Panc1 (cell line): ENCODE measurements at regions not wholly inside any gene's neighbourhood (a gene's known extent, or its start where the extent isn't known, plus 50 kb on each side); places are given as distances from the start of the nearest gene placed in this dataset.

ENCODE experiments used
- ATAC-seq: fragments of 200-7000 bp; cut with Tn5 transposase; 2 replicates; pipeline ENCODE4 v1.9.1; 2020; ENCODE audit warnings: mild to moderate bottlenecking, moderate library complexity
- BruUV-seq: library from RNA; stranded (reverse); fragments of 400-500 nt; replicated peaks from 2 replicates; lab custom pipeline; 2021; lab: Mats Ljungman, UMichigan
- CTCF ChIA-PET: fragments of 300-600 bp; sonication (Branson Sonifier 250); formaldehyde crosslinking; loops from one replicate; lab custom pipeline; 2022; ENCODE audit warnings: antibody characterized with exemption; lab: Charles Lee
- POLR2A ChIA-PET: fragments of 300-600 bp; sonication (Branson Sonifier 250); formaldehyde crosslinking; loops from one replicate; lab custom pipeline; 2022; ENCODE audit warnings: antibody characterized with exemption; lab: Charles Lee
- DNase-seq: peaks from one replicate; pipeline ENCODE4 v3.0.0-alpha.2; 2010; ENCODE audit warnings: low read depth, low spot score
- H3K27ac ChIP-seq: 2 replicates; pipeline ENCODE4 v1.5.1; 2011; ENCODE audit warnings: mild to moderate bottlenecking, low read length, inconsistent platforms
- H3K27me3 ChIP-seq: fragments of 200-500 bp; sonication (Bioruptor generic); 2 replicates; pipeline ENCODE4 v1.6.0; 2014; ENCODE audit warnings: low read length, inconsistent platforms; ENCODE audit not compliant: control insufficient read depth, insufficient read depth
- H3K36me3 ChIP-seq: fragments of 200-500 bp; sonication (Bioruptor generic); 2 replicates; pipeline ENCODE4 v1.5.1; 2014; ENCODE audit warnings: inconsistent platforms, mild to moderate bottlenecking, low read length, moderate library complexity; ENCODE audit not compliant: control insufficient read depth, insufficient read depth
- H3K4me1 ChIP-seq: 2 replicates; pipeline ENCODE4 v1.5.1; 2011; ENCODE audit warnings: inconsistent platforms, mild to moderate bottlenecking, low read length, moderate library complexity; ENCODE audit not compliant: control insufficient read depth, insufficient read depth
- H3K4me3 ChIP-seq, 2 experiments: 2 replicates each; pipeline ENCODE4 v1.5.1; 2011 to 2012; ENCODE audit warnings: low read depth in 2 of 2, low read length in 2 of 2, mild to moderate bottlenecking in 2 of 2, inconsistent platforms in 1 of 2, moderate library complexity in 1 of 2
- H3K9me3 ChIP-seq: fragments of 200-500 bp; sonication (Bioruptor generic); 2 replicates; pipeline ENCODE4 v1.5.1; 2014; ENCODE audit warnings: low read depth, mild to moderate bottlenecking, inconsistent platforms, low read length, moderate library complexity; ENCODE audit not compliant: control insufficient read depth, insufficient read depth
- POLR2AphosphoS5 ChIP-seq: IDR thresholded peaks from 2 replicates; pipeline ENCODE4 v1.6.1; 2012; ENCODE audit warnings: mild to moderate bottlenecking, low read depth, low read length, moderate library complexity
- SIN3A ChIP-seq: IDR thresholded peaks from 2 replicates; pipeline ENCODE4 v1.6.1; 2012; ENCODE audit warnings: low read depth, mild to moderate bottlenecking, low read length, moderate library complexity, borderline replicate concordance; ENCODE audit not compliant: insufficient read depth
- TCF7L2 ChIP-seq: IDR thresholded peaks from 2 replicates; pipeline ENCODE4 v1.6.1; 2011; ENCODE audit warnings: mild to moderate bottlenecking, low read depth, low read length, inconsistent platforms
- in situ Hi-C: cut with HindIII; loops from 2 replicates; pipeline ENCODE4 v1.10.0; 2016; ENCODE audit warnings: low sequenced_read_pairs, low pct_unique_long_range_greater_than_20kb
- intact Hi-C: fragments of 100-400 bp; cut with micrococcal nuclease; formaldehyde crosslinking; loops from one replicate; pipeline ENCODE4 v1.10.0; 2022; ENCODE audit not compliant: unreplicated experiment
- TF ChIP-seq, protein P1 (sequence below), 2 experiments: IDR thresholded peaks; 2 replicates each; pipeline ENCODE4 v1.6.1; 2011 to 2012; ENCODE audit warnings: low read depth in 2 of 2, control low read depth in 1 of 2, low read length in 1 of 2, mild to moderate bottlenecking in 1 of 2, moderate library complexity in 1 of 2; ENCODE audit not compliant: insufficient read depth in 1 of 2
- TF ChIP-seq, protein P2 (sequence below): fragments of 450-650 bp; IDR thresholded peaks from 2 replicates; pipeline ENCODE4 v1.5.1; 2017; ENCODE audit warnings: mild to moderate bottlenecking

DNA sequence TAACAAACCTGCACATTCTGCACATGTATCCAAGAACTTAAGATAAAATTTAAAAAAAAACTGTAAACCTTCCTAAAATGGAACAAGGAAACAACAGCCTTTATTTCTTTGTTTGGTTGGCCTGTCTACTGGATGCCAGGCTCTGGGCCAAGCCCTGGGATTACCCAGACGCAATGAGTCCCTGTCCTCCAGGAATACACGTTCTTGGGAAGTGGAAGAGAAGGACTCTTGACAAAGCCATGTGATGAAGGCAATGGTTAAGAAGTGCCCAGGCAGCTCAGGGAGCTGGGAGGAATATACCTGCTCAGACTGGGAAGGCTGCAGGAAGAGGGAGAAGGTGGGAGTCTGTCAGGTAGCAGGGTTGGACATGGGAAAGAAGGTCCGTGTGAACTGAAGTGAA lies 115.4 kb downstream of the AXIN2 start:
- ATAC-seq: no peak
- CTCF ChIA-PET: no interaction called here
- POLR2A ChIA-PET: no interaction called here

DNA sequence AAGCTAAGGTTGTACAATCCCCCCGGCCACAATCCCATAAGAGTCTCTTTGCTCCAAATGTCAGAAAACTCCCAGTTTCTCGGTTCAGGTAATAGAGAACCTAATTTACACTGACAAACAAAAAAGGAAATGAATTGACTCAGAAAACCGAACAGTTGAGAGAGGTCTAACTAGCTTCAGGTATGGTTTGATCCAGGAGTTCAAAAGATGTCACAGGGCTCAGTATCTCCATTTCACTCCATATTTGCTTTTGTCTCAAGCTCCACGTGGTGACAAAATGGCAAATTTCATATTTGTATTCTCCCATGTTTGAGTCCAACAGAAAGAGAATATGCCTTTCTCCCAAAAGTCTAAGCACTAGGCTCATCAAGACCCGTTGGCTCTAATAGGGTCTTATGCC lies 117.4 kb downstream of the AXIN2 start:
- H3K4me3 ChIP-seq: no peak overlapping the region
- DNase-seq (no peak), ATAC-seq (no peak)
- no peaks in the 10 kb centered on the region for H3K4me1 ChIP-seq
- TF ChIP-seq, protein P1, sequence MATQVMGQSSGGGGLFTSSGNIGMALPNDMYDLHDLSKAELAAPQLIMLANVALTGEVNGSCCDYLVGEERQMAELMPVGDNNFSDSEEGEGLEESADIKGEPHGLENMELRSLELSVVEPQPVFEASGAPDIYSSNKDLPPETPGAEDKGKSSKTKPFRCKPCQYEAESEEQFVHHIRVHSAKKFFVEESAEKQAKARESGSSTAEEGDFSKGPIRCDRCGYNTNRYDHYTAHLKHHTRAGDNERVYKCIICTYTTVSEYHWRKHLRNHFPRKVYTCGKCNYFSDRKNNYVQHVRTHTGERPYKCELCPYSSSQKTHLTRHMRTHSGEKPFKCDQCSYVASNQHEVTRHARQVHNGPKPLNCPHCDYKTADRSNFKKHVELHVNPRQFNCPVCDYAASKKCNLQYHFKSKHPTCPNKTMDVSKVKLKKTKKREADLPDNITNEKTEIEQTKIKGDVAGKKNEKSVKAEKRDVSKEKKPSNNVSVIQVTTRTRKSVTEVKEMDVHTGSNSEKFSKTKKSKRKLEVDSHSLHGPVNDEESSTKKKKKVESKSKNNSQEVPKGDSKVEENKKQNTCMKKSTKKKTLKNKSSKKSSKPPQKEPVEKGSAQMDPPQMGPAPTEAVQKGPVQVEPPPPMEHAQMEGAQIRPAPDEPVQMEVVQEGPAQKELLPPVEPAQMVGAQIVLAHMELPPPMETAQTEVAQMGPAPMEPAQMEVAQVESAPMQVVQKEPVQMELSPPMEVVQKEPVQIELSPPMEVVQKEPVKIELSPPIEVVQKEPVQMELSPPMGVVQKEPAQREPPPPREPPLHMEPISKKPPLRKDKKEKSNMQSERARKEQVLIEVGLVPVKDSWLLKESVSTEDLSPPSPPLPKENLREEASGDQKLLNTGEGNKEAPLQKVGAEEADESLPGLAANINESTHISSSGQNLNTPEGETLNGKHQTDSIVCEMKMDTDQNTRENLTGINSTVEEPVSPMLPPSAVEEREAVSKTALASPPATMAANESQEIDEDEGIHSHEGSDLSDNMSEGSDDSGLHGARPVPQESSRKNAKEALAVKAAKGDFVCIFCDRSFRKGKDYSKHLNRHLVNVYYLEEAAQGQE (IDR thresholded peaks at IDR 0.05; ENCODE audit: insufficient read depth in 1 of 2, low read depth in 2 of 2, low read length in 1 of 2): no peak
- no peak for TF ChIP-seq POLR2AphosphoS5
- TF ChIP-seq, protein P2, sequence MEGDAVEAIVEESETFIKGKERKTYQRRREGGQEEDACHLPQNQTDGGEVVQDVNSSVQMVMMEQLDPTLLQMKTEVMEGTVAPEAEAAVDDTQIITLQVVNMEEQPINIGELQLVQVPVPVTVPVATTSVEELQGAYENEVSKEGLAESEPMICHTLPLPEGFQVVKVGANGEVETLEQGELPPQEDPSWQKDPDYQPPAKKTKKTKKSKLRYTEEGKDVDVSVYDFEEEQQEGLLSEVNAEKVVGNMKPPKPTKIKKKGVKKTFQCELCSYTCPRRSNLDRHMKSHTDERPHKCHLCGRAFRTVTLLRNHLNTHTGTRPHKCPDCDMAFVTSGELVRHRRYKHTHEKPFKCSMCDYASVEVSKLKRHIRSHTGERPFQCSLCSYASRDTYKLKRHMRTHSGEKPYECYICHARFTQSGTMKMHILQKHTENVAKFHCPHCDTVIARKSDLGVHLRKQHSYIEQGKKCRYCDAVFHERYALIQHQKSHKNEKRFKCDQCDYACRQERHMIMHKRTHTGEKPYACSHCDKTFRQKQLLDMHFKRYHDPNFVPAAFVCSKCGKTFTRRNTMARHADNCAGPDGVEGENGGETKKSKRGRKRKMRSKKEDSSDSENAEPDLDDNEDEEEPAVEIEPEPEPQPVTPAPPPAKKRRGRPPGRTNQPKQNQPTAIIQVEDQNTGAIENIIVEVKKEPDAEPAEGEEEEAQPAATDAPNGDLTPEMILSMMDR: no peak
- intact Hi-C loops: no loop called here
- ChIA-PET POLR2A (no interaction called here), CTCF (no interaction called here)
- no peaks in the 10 kb centered on the region for H3K36me3 ChIP-seq
- no peak overlapping the region for H3K27ac ChIP-seq
- no TSS peak for BruUV-seq
- H3K27me3 ChIP-seq: no peaks in the 10 kb centered on the region; the same call in 1 of the 2 replicates
- H3K9me3 ChIP-seq: no peaks in the 10 kb centered on the region
- in situ Hi-C loops: no loop called here

More for the DNA sequence above, 115.4 kb downstream of the AXIN2 start:
- Histone ChIP-seq H3K27me3 (peaks cover 2% of the 10 kb centered on the region; the same call in 1 of the 2 replicates), H3K4me1 (no peaks in the 10 kb centered on the region), H3K36me3 (no peaks in the 10 kb centered on the region), H3K4me3 (no peak overlapping the region), H3K27ac (no peak overlapping the region), H3K9me3 (no peaks in the 10 kb centered on the region)
- intact Hi-C loops (no loop called here), in situ Hi-C loops (no loop called here)
- DNase-seq: no peak
- BruUV-seq: no TSS peak
- TF ChIP-seq, protein P1 (IDR thresholded peaks at IDR 0.05; ENCODE audit: insufficient read depth in 1 of 2, low read depth in 2 of 2, low read length in 1 of 2): no peak
- TF ChIP-seq TCF7L2: no peak
- TF ChIP-seq, protein P2: no peak
- no peak for TF ChIP-seq POLR2AphosphoS5
- TF ChIP-seq SIN3A: no peak
